Right atrium auricular region (tissue), 2 donors: ENCODE measurements at regions not wholly inside any gene's neighbourhood (a gene's known extent, or its start where the extent isn't known, plus 50 kb on each side); places are given as distances from the start of the nearest gene placed in this dataset.
"Not testable (repeated sequence)": the region's sequence is repeated elsewhere in the genome, so short reads cannot be mapped to it uniquely, and the experiment has no call there.

ENCODE experiments used
- DNase-seq: peaks from one replicate; pipeline ENCODE4 v3.0.0-alpha.2; 2019; ENCODE audit warnings: low spot score
- H3K27ac ChIP-seq, 2 donors: fragments of 200-600 bp; sonication (generic); 1 replicate in 1 of 2; 2 replicates in 1 of 2; pipeline ENCODE4 v1.5.1; 2016 to 2019
- H3K27me3 ChIP-seq, 2 donors: fragments of 200-600 bp; sonication (generic); one replicate each; pipeline versions ENCODE4 v1.5.1 to v1.6.0; 2017 to 2019
- H3K36me3 ChIP-seq: fragments of 200-600 bp; sonication (generic); one replicate; pipeline ENCODE4 v1.5.1; 2016
- H3K4me1 ChIP-seq, 2 donors: fragments of 200-600 bp; sonication (generic); one replicate each; pipeline versions ENCODE4 v1.5.1 to v1.6.0; 2017 to 2019
- H3K4me3 ChIP-seq, 2 donors: fragments of 200-600 bp; sonication (generic); 1 replicate in 1 of 2; 2 replicates in 1 of 2; pipeline ENCODE4 v1.5.1; 2017 to 2019; ENCODE audit warnings: mild to moderate bottlenecking in 1 of 2, moderate library complexity in 1 of 2
- H3K9me3 ChIP-seq, 2 donors: fragments of 200-600 bp; sonication (generic); one replicate each; pipeline ENCODE4 v1.5.1; 2019
- CTCF ChIP-seq, 2 donors: fragments of 200-600 bp; sonication (generic); IDR thresholded peaks; one replicate each; pipeline ENCODE4 v1.5.1; 2019; ENCODE audit warnings: antibody characterized with exemption in 2 of 2

GRCh38 chr12:127126260-127126628, 1140.7 kb upstream of the TMEM132C start:
- no peak for DNase-seq
- H3K4me1 ChIP-seq, result no peaks in the 10 kb centered on the region
- no peak for TF ChIP-seq CTCF (IDR thresholded peaks at IDR 0.05)
- no peak overlapping the region for H3K27ac ChIP-seq
- no peaks in the 10 kb centered on the region for H3K36me3 ChIP-seq
- no peaks in the 10 kb centered on the region for H3K27me3 ChIP-seq
- no peak overlapping the region for H3K4me3 ChIP-seq
- H3K9me3 ChIP-seq, result no peaks in the 10 kb centered on the region

DNA sequence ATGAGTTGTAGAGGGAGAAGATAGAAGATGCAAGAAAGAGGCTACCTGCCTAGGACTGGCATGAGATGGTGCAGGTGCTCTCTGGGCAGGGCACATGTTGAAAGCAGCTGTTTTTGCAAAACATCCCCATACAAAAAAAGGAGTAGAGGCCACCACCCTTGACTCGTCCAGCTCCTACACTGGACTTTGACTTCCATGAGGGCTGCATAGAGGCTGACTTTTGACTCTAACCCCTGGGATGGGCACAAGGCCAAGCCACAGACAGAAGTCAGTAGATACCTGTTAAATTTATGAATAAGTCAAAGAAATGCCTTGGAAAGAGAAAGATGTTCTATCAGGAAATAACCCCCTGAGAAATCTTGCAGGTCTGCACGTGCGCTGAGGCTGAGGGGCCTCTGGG, 1139.1 kb upstream of the TMEM132C start:
- TF ChIP-seq CTCF (IDR thresholded peaks at IDR 0.05), result no peak
- Histone ChIP-seq H3K36me3 (no peaks in the 10 kb centered on the region), H3K9me3 (no peaks in the 10 kb centered on the region), H3K27me3 (no peaks in the 10 kb centered on the region), H3K27ac (no peak overlapping the region), H3K4me3 (no peak overlapping the region), H3K4me1 (no peaks in the 10 kb centered on the region)
- DNase-seq, result no peak

DNA sequence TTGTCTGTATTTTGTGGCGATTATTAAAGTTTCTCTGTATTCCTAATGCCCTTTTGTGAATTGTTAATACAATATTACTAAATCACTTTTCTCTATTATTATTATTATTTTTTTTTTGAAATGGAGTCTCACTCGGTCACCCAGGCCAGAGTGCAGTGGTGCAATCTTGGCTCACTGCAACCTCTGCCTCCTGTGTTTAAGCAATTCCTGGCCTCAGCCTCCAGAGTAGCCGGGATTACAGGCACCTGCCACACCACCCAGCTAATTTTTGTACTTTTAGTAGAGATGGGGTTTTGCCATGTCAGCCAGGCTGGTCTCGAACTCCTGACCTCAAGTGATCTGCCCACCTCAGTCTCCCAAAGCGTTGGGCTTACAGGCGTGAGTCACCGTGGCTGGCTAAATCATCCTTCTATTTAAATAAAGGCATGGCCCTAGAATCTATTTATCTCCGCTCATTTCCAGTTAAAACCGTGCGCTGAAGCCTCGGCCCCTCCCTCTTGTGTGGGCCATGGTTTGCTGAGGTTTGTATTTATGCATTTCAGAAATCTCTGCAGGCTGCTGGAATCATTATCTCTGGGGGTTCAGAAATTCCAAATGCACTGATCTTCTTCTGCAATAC, 1136.4 kb upstream of the TMEM132C start:
- Histone ChIP-seq H3K27me3 (no peaks in the 10 kb centered on the region), H3K9me3 (peaks cover 0 to 9% of the 10 kb centered on the region in 2 donors), H3K36me3 (no peaks in the 10 kb centered on the region), H3K4me3 (no peak overlapping the region), H3K27ac (no peak overlapping the region), H3K4me1 (peaks cover 0 to 5% of the 10 kb centered on the region in 2 donors)
- DNase-seq, result no peak
- no peak for TF ChIP-seq CTCF (IDR thresholded peaks at IDR 0.05)

- H3K4me1 ChIP-seq, result peaks cover 0 to 5% of the 10 kb centered on the region in 2 donors
- peak in 1 of 2 donors; percentile 40 for TF ChIP-seq CTCF (IDR thresholded peaks at IDR 0.05)
- peak overlapping the region in 1 of 2 donors; percentile 46 for H3K27ac ChIP-seq
- no peaks in the 10 kb centered on the region for H3K27me3 ChIP-seq
- DNase-seq, result no peak
- no peaks in the 10 kb centered on the region for H3K36me3 ChIP-seq
- no peak overlapping the region for H3K4me3 ChIP-seq
- peaks cover 0 to 17% of the 10 kb centered on the region in 2 donors for H3K9me3 ChIP-seq
Observed at GRCh38 chr12:127133675-127134335, 1133.2 kb upstream of the TMEM132C start.

- not testable (repeated sequence) for H3K36me3 ChIP-seq, H3K27ac ChIP-seq, H3K4me1 ChIP-seq, H3K4me3 ChIP-seq, DNase-seq, H3K27me3 ChIP-seq
- H3K9me3 ChIP-seq, result peaks cover 0 to 13% of the 10 kb centered on the region in 2 donors
Observed at GRCh38 chr12:127140864-127141484, 1126.0 kb upstream of the TMEM132C start.

GRCh38 chr12:127143020-127143419, 1124.0 kb upstream of the TMEM132C start:
- H3K36me3 ChIP-seq, result no peaks in the 10 kb centered on the region
- no peak overlapping the region for H3K27ac ChIP-seq
- peaks cover 0 to 13% of the 10 kb centered on the region in 2 donors for H3K9me3 ChIP-seq
- no peak for DNase-seq
- no peak for TF ChIP-seq CTCF (IDR thresholded peaks at IDR 0.05)
- no peak overlapping the region for H3K4me3 ChIP-seq
- no peaks in the 10 kb centered on the region for H3K27me3 ChIP-seq
- peaks cover 0 to 10% of the 10 kb centered on the region in 2 donors for H3K4me1 ChIP-seq
